ENCODE measurements at regions not wholly inside any gene's neighbourhood (a gene's known extent, or its start where the extent isn't known, plus 50 kb on each side); places are given as distances from the start of the nearest gene placed in this dataset.

- DNase-seq: no peak
These were observed 301.1 kb downstream of the DUSP6 start for GRCh38 chr12:89051065-89051677.

GRCh38 chr12:89047856-89048418, 304.4 kb downstream of the DUSP6 start:
- DNase-seq: no peak

GRCh38 chr12:89041078-89041477, 311.2 kb downstream of the DUSP6 start:
- DNase-seq: no peak

GRCh38 chr12:89040146-89040964, 311.9 kb downstream of the DUSP6 start:
- DNase-seq: peak; percentile 53

GRCh38 chr12:89038831-89039512, 313.3 kb downstream of the DUSP6 start:
- no peak for DNase-seq

GRCh38 chr12:89033062-89033461, 319.2 kb downstream of the DUSP6 start:
- DNase-seq: no peak

GRCh38 chr12:89029961-89030360, 322.3 kb downstream of the DUSP6 start:
- no peak for DNase-seq

- no peak for DNase-seq
These were observed 327.7 kb downstream of the DUSP6 start for GRCh38 chr12:89024580-89024979.

GRCh38 chr12:89023936-89024335, 328.4 kb downstream of the DUSP6 start:
- DNase-seq: no peak

GRCh38 chr12:89020689-89021088, 331.6 kb downstream of the DUSP6 start:
- no peak for DNase-seq

- no peak for DNase-seq
These were observed 332.2 kb downstream of the DUSP6 start for GRCh38 chr12:89020121-89020480.

- DNase-seq: peak; percentile 54
These were observed 332.7 kb downstream of the DUSP6 start for GRCh38 chr12:89019439-89020120.

- peak; percentile 45 for DNase-seq
These were observed 335.1 kb downstream of the DUSP6 start for GRCh38 chr12:89016970-89017778.

- no peak for DNase-seq
These were observed 336.9 kb downstream of the DUSP6 start for GRCh38 chr12:89015419-89015818.

- DNase-seq: no peak
These were observed 353.9 kb downstream of the DUSP6 start for GRCh38 chr12:88998421-88998820.

GRCh38 chr12:88996200-88996788, 356.0 kb downstream of the DUSP6 start:
- no peak for DNase-seq

- no peak for DNase-seq
These were observed 357.3 kb downstream of the DUSP6 start for GRCh38 chr12:88994971-88995370.

GRCh38 chr12:88994537-88994936, 357.8 kb downstream of the DUSP6 start:
- no peak for DNase-seq

- no peak for DNase-seq
These were observed 358.6 kb downstream of the DUSP6 start for GRCh38 chr12:88993651-88994050.

- no peak for DNase-seq
These were observed 366.2 kb downstream of the DUSP6 start for GRCh38 chr12:88986056-88986455.

GRCh38 chr12:88985631-88986030, 366.7 kb downstream of the DUSP6 start:
- no peak for DNase-seq

GRCh38 chr12:88985011-88985410, 367.3 kb downstream of the DUSP6 start:
- no peak for DNase-seq

Measured in activated T-cell treated with anti-CD3 and anti-CD28 coated beads for 4 hours (primary cell).